Glutamatergic neuron (in vitro differentiated cells): ENCODE measurements at regions not wholly inside any gene's neighbourhood (a gene's known extent, or its start where the extent isn't known, plus 50 kb on each side); places are given as distances from the start of the nearest gene placed in this dataset.
"Not testable (repeated sequence)": the region's sequence is repeated elsewhere in the genome, so short reads cannot be mapped to it uniquely, and the experiment has no call there.

ENCODE experiments used
- DNase-seq: peaks from one replicate; pipeline ENCODE4 v3.0.0; 2022
- H3K27ac Mint-ChIP-seq: one replicate; pipeline ENCODE4 v1.8.0; 2020; ENCODE audit warnings: mild to moderate bottlenecking, mixed read lengths, inconsistent platforms; ENCODE audit not compliant: unreplicated experiment
- H3K27me3 Mint-ChIP-seq: one replicate; pipeline ENCODE4 v1.8.0; 2020; ENCODE audit warnings: mild to moderate bottlenecking, moderate library complexity, mixed read lengths, inconsistent platforms; ENCODE audit not compliant: unreplicated experiment
- H3K36me3 Mint-ChIP-seq: one replicate; pipeline ENCODE4 v1.8.0; 2020; ENCODE audit warnings: mild to moderate bottlenecking, mixed read lengths, inconsistent platforms; ENCODE audit not compliant: unreplicated experiment
- H3K4me1 Mint-ChIP-seq: one replicate; pipeline ENCODE4 v1.8.0; 2020; ENCODE audit warnings: mild to moderate bottlenecking, low read depth, mixed read lengths, inconsistent platforms; ENCODE audit not compliant: unreplicated experiment
- H3K4me3 Mint-ChIP-seq: one replicate; pipeline ENCODE4 v1.8.0; 2020; ENCODE audit warnings: mild to moderate bottlenecking, mixed read lengths, inconsistent platforms; ENCODE audit not compliant: unreplicated experiment
- H3K9me3 Mint-ChIP-seq: one replicate; pipeline ENCODE4 v1.8.0; 2020; ENCODE audit warnings: mild to moderate bottlenecking, moderate library complexity, mixed read lengths, inconsistent platforms; ENCODE audit not compliant: unreplicated experiment
- CTCF ChIP-seq: fragments of 200-600 bp; sonication (generic); IDR thresholded peaks from one replicate; pipeline ENCODE4 v1.5.0; 2021; ENCODE audit not compliant: partially characterized antibody, unreplicated experiment

DNA sequence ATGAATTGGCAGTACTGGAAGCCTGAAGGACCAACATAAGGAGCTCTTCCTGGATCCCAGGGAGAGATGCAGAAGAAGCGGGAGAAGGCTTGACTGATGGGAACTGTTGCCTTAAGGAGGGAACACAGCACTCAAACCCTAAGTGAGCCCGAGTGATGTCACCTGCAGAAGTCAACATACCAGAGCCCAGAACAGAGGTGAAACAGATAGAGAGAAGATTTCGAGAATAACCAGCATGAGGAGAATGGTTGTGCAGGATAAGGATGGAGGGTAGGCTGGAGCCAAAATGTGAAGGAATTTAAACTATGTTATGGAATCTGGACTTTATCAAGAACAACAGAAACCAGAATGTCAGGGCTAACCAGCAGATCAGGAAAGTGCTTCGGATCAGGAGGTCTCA lies 463.1 kb upstream of the DDX18 start:
- Mint-ChIP-seq H3K27me3 (no peaks in the 10 kb centered on the region), H3K27ac (no peak overlapping the region), H3K4me3 (no peak overlapping the region), H3K36me3 (no peaks in the 10 kb centered on the region), H3K4me1 (peaks cover 15% of the 10 kb centered on the region), H3K9me3 (no peaks in the 10 kb centered on the region)
- TF ChIP-seq CTCF = no peak
- no peak for DNase-seq

DNA sequence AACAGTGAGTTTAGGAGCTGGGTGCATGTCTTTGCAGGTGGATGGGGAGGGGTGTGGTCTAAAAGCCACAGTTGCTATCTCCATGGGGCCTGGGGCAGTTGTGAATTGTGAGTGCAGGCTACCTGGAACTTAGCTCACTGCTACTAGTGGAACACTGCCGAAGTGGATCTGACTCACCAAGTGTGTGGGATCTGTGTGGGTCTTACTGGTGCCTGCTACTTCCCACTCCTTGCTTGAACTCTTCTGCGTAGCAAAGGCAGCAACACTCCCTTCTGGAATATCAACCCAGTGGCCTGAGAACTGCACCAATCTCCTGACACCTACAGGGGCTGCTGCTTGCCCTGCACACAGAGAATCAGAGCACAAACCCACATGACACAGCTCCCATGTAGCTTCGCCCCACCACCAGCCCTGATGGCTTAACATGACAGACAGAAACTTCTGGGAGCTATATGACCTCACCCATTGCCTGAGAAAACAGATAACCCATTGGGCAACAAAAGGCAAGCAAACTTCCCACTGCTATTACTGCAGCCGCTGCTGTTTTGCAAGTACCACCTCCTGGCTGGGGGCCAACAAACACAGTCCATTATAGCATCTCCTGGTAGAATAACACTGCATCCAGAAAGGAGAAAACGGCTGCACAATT lies 455.1 kb upstream of the DDX18 start:
- H3K27ac Mint-ChIP-seq = no peak overlapping the region
- no peak for DNase-seq
- peaks cover 4% of the 10 kb centered on the region for H3K9me3 Mint-ChIP-seq
- H3K4me1 Mint-ChIP-seq = peaks cover 10% of the 10 kb centered on the region
- no peak overlapping the region for H3K4me3 Mint-ChIP-seq
- H3K36me3 Mint-ChIP-seq = no peaks in the 10 kb centered on the region
- no peak for TF ChIP-seq CTCF
- H3K27me3 Mint-ChIP-seq = no peaks in the 10 kb centered on the region

DNA sequence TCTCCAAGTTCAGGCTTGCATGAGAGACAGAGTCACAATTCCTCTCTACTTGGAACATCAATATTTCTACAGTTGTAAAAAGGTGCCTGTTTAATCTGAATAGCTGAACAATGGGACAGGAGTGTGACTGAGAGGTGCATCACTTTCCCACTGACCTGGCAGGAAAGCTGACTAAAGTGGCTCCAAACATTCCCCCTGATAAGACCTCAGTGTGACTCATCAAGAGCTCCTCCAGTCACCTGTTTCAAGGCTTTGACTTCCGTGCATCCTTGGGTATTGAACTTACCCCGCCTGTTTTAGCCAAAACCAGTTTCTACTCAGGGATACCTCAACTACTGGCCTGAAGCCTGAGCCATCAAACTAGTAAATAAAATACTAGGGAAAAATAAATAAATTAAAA lies 453.9 kb upstream of the DDX18 start:
- H3K4me1 Mint-ChIP-seq = peaks cover 7% of the 10 kb centered on the region
- TF ChIP-seq CTCF = no peak
- DNase-seq = no peak
- peaks cover 7% of the 10 kb centered on the region for H3K9me3 Mint-ChIP-seq
- H3K36me3 Mint-ChIP-seq = no peaks in the 10 kb centered on the region
- no peaks in the 10 kb centered on the region for H3K27me3 Mint-ChIP-seq
- H3K27ac Mint-ChIP-seq = no peak overlapping the region
- H3K4me3 Mint-ChIP-seq = no peak overlapping the region

DNA sequence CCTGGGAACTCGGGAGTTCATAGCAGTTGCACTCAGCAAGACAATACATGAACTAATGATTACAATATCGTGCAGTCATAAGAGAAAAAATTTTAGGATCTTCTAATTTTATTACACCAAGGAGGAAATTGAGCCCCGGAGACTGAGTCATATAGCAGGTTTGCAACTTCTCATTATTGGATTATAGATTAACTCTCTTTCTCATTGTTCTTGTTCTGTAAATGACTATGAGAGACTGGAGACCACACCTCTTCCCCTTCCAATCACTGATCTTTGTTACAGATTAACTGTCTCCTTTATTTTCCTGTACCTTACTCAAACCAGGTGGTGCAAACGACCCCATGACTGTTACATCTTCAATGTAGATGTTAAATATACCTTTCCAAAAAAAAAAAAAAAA lies 435.8 kb upstream of the DDX18 start:
- TF ChIP-seq CTCF = no peak
- Mint-ChIP-seq H3K4me1 (no peaks in the 10 kb centered on the region), H3K36me3 (no peaks in the 10 kb centered on the region), H3K27ac (no peak overlapping the region), H3K27me3 (no peaks in the 10 kb centered on the region), H3K9me3 (no peaks in the 10 kb centered on the region), H3K4me3 (no peak overlapping the region)
- no peak for DNase-seq

- no peaks in the 10 kb centered on the region for H3K27me3 Mint-ChIP-seq
- DNase-seq = no peak
- H3K27ac Mint-ChIP-seq = no peak overlapping the region
Observed at GRCh38 chr2:117379928-117380327, 434.6 kb upstream of the DDX18 start.

GRCh38 chr2:117383997-117384396 lies 430.5 kb upstream of the DDX18 start:
- H3K27ac Mint-ChIP-seq, H3K4me3 Mint-ChIP-seq, DNase-seq, H3K9me3 Mint-ChIP-seq, H3K4me1 Mint-ChIP-seq, H3K27me3 Mint-ChIP-seq, H3K36me3 Mint-ChIP-seq: not testable (repeated sequence)

More at GRCh38 chr2:117379928-117380327, 434.6 kb upstream of the DDX18 start:
- Mint-ChIP-seq H3K9me3 (no peaks in the 10 kb centered on the region), H3K4me1 (no peaks in the 10 kb centered on the region), H3K36me3 (no peaks in the 10 kb centered on the region), H3K4me3 (no peak overlapping the region)
- no peak for TF ChIP-seq CTCF
